NCI-H1930 (cell line): ENCODE measurements at regions not wholly inside any gene's neighbourhood (a gene's known extent, or its start where the extent isn't known, plus 50 kb on each side); places are given as distances from the start of the nearest gene placed in this dataset.
"Not testable (repeated sequence)": the region's sequence is repeated elsewhere in the genome, so short reads cannot be mapped to it uniquely, and the experiment has no call there.

ENCODE experiments used
- DNase-seq, 2 experiments: peaks; one replicate each; lab custom pipeline; 2025; lab: John Stamatoyannopoulos, UW

DNA sequence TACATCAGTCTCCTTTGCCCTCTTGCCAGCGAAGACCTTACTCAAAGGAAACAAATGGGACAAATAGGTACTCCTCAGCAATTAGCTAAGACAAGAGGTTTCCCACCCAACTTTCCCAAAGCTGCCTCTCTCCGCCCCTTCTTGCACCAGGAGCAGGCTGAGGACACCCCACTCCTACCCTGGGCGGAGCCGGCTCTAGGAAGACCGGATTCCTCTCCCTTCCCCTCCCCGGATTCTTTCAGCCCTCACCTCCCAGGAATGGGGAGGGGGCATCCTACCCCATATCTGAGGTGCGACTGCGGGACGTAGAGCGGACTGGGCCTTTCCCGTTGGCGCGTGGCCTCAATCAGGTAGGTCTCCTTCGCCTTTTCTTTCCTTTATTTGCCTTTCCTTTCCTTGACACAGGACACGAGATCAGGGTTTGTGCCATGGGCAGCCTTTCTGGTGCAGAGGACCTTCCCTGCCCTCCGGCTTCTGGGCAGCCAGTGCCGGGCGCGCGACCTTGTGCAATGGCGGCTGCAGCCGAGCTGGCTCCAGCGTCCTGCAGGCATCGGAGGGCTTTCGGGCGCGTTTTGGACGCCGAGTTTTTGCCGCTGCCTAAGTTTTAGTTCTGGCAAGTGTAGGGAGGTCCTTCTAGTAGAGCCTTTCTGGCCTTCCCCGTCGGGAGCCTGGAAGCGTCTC lies 279.9 kb downstream of the PLS3 start:
- DNase-seq, result not testable (repeated sequence)

DNA sequence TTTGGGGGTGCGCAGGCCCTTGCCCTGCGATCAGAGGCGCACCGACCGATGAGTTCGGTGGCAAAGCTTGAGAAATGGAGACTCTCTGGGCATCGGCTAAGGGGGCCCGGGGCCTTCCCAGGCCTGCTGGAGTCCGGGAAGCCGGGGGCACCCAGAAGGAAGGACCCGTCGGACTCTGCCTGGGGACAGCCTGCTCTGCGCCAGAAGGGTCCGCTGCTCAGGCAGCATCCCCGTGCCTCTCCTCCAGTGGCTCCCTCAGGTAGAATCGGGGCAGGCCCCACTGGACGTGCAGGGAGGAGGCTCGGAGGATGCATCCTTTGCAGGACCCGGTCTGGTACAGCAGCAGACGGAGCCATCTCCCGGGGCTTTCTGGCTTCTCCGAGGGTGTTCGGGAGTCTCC lies 290.0 kb downstream of the PLS3 start:
- DNase-seq, result not testable (repeated sequence)

DNA sequence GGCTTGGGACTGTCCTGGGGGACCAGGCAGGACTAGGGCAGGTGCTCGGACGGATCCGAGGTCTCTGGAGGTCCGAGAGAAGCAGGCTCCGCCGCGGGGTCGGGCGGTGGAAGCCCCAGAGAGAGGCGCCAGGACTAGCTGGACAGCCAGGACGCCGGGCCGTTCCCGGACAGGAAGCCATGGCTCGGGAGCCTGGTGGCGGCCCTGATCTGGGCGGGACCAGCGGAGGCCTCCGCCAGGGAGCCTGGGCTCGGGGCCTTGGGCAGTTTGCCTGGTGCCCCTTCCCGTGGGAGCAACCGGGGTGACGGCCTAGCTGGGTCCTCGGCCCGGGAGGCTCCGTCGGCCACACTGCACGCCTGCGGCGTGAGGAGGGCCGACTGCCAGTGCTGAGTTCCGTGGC lies 292.3 kb downstream of the PLS3 start:
- DNase-seq, result not testable (repeated sequence)

GRCh38 chrX:115881170-115881569 lies 289.4 kb upstream of the AGTR2 start:
- not testable (repeated sequence) for DNase-seq

DNA sequence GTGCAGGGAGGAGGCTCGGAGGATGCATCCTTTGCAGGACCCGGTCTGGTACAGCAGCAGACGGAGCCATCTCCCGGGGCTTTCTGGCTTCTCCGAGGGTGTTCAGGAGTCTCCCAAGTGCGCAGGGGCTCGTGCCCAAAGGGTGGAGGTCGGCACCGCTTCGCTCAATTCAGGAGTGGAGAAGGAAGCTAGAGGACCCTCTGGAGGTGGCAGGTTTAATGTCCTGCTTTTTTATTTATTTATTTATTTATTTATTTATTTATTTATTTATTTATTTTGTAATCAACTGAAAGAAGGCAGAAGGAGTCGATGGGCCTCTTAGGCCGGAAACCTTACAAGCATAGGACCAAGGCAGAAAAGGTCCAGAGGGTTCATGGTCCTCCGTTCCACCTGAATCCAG lies 286.4 kb upstream of the AGTR2 start:
- DNase-seq, result not testable (repeated sequence)

DNA sequence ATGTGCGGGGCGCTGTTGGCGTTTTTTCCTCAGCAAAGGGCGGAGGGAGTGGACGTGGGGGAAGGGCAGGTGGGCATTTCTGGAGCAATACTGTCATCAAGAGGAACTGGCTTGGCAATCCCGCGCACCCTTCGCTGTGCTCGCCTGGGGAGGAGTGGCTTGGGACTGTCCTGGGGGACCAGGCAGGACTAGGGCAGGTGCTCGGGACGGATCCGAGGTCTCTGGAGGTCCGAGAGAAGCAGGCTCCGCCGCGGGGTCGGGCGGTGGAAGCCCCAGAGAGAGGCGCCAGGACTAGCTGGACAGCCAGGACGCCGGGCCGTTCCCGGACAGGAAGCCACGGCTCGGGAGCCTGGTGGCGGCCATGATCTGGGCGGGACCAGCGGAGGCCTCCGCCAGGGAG lies 282.5 kb upstream of the AGTR2 start:
- DNase-seq, result not testable (repeated sequence)

DNA sequence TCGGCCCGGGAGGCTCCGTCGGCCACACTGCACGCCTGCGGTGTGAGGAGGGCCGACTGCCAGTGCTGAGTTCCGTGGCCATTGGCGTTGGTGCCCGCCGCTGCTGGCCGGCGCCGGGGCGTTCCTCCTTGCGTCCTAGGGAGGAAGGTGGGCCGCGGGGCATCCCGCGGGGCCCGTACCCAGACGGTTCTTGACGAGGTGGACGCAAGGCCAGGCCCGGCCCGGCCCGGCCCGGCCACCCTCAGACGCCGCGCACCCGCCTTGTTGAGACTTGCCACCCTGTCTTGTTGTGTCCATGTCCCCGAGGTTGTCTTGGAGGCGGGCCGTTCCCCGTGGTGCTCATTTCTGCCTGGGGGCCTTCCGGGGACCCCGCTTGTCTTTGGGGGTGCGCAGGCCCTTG lies 282.0 kb upstream of the AGTR2 start:
- DNase-seq, result not testable (repeated sequence)

GRCh38 chrX:115889121-115889890 lies 281.2 kb upstream of the AGTR2 start:
- DNase-seq, result no peak

GRCh38 chrX:115892056-115892708 lies 278.4 kb upstream of the AGTR2 start:
- no peak for DNase-seq

DNA sequence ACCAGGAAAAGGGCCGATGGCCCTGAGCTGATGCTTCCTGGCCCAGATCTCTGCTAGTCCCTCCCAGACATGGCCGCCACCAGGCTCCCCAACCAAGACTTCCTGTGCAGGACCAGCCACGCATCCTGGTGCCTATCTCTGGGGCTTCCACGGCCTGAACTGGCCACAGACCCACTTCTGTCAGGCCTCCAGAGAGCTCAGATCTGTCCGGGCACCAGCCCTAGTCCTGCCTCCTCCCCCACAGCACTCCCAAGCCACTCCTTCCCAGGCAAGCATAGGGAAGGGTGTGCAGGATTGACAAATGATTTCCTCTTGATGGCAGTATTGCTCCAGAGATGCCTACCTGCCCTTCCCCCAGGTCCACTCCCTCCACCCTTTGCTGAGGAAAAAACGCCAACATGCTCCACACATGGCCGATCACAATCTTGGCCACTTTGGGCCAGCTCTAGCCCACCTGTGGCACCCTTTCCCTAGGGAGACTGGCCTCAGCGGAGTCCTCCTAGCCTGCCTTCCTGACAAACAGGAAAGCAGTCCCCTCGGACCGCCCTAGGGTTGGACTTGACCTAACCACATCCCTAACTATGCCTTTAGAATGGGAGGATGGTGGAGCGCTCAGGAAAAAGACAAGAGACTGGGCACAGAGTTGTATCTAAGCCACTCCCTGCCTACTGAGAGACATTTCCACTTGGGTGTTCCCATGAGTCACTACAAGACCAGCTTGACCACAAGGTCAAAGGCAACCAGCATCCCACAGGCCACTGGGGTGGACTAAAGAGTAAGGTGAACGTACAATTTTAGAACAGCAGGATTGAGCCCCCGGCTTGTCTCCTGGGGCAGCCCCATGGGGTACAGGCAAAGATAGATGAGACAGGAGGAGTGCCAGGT lies 277.5 kb upstream of the AGTR2 start:
- peak; percentile 50 to 61 for DNase-seq

DNA sequence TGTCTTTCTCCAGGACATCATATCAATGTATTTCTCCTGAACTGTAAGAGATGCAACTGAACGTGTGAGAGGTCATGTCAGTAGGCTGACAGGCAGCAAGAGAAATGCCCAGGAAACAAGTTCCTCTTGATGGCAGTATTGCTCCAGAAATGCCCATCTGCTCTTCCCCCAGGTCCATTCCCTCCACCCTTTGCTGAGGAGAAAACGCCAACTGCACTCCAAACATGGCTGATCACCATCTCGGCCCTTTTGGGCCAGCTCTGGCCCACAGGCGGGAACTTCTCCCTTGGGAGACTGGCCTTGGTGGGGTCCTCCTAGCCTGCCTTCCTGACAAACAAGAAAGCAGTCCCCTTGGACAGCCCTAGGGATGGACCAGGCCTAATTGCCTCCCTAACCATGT lies 276.5 kb upstream of the AGTR2 start:
- DNase-seq, result peak; percentile 5 to 14

- no peak for DNase-seq
These were observed 274.7 kb upstream of the AGTR2 start for GRCh38 chrX:115895678-115896329.

- DNase-seq, result no peak
These were observed 274.2 kb upstream of the AGTR2 start for GRCh38 chrX:115896362-115896761.

GRCh38 chrX:115897956-115898355 lies 272.6 kb upstream of the AGTR2 start:
- no peak for DNase-seq

DNA sequence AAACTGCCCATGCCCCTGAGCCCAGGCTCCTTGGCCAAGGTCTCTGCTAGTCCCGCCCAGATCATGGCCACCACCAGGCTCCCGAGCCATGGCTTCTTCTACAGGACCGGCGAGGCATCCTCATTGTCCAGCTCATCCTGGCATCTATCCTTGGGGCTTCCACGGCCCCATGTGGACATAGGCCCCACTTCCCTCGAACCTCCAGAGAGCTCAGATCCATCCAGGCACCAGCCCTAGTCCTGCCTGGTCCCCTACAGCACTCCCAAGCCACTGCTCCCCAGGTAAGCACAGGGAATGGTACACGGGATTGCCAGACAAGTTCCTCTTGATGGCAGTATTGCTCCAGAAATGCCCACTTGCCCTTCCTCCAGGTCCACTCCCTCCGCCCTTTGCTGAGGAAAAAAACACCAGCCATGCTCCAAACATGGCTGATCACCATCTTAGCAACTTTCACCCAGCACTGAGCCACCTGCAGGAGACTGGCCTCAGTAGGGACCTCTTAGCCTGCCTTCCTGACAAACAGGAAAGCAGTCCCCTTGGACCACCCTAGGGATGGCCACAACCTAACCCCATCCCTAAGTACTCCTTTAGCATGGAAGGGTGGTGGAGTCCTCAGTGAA lies 272.1 kb upstream of the AGTR2 start:
- DNase-seq, result peak in 1 of 2 experiments; percentile 15

DNA sequence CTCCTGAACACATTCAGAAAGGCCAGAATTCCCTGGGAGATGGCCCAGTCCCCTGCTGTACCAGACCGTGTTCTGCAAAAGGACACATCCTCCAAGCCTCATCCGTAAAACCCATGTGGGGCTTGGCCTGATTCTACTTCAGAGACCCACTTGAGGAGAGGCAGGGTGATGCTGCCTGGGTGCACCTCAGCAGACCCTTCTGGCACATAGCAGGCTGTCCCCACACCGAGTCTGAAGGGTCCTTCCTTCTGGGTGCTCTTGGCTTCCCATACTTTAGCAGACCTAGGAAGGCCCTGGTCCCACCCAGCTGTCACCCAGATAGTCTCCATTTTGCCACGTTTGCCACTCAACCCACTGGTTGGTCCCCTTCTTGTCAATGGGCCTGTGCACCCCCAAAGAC lies 270.1 kb upstream of the AGTR2 start:
- no peak for DNase-seq

GRCh38 chrX:115901241-115901640 lies 269.3 kb upstream of the AGTR2 start:
- DNase-seq, result no peak

- no peak for DNase-seq
These were observed 267.5 kb upstream of the AGTR2 start for GRCh38 chrX:115902995-115903394.

- DNase-seq, result no peak
These were observed 264.3 kb upstream of the AGTR2 start for GRCh38 chrX:115906276-115906675.

GRCh38 chrX:115906881-115907280 lies 263.7 kb upstream of the AGTR2 start:
- DNase-seq, result no peak

DNA sequence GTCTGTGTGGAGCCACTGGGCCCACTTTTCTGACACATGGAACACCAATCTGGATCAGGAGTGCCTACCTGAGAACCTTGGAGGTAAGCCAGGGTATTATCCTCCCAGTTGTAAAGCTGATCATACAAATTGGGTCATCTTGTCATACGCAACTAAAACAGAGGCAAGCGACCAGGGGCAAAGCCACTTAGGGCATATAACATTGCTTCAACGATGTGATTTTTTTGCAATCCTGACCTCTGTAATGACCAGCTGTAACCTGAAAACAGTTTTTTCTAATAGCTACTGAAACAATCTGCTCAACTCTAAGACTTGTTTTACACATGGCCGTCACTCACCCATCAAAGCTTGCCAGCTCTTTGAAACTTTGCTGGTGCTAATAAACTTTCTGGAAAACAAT lies 261.5 kb upstream of the AGTR2 start:
- no peak for DNase-seq
